ENCODE measurements at regions not wholly inside any gene's neighbourhood (a gene's known extent, or its start where the extent isn't known, plus 50 kb on each side); places are given as distances from the start of the nearest gene placed in this dataset.

DNA sequence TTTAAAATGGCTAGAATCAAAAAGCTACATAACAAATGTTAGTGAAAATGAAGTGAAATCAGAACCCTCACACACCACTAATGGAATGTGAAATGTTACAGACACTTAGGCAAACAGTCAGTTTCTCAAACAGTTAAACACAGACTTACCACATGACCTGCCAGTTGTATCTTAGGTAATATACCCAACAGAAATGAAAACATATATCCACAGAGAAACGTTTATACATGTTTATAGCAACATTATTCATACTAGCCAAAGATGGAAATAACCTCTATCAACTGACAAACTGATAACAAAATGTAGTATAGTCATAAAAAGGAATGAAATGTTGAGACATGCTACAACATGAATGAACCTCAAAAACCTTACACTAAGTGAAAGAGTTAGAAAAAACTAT lies 131.5 kb upstream of the TRPC6 start:
- H3K4me2 ChIP-seq (ENCODE audit: insufficient read depth, insufficient read length, low read length), result no peak overlapping the region
- H2BK12ac ChIP-seq (ENCODE audit: insufficient read length, low read depth, low read length), result no peak overlapping the region
- DNase-seq, result no peak
- TF ChIP-seq, protein P1, sequence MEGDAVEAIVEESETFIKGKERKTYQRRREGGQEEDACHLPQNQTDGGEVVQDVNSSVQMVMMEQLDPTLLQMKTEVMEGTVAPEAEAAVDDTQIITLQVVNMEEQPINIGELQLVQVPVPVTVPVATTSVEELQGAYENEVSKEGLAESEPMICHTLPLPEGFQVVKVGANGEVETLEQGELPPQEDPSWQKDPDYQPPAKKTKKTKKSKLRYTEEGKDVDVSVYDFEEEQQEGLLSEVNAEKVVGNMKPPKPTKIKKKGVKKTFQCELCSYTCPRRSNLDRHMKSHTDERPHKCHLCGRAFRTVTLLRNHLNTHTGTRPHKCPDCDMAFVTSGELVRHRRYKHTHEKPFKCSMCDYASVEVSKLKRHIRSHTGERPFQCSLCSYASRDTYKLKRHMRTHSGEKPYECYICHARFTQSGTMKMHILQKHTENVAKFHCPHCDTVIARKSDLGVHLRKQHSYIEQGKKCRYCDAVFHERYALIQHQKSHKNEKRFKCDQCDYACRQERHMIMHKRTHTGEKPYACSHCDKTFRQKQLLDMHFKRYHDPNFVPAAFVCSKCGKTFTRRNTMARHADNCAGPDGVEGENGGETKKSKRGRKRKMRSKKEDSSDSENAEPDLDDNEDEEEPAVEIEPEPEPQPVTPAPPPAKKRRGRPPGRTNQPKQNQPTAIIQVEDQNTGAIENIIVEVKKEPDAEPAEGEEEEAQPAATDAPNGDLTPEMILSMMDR (conservative IDR thresholded peaks at IDR 0.05), result no peak
- no peak overlapping the region for H4K91ac ChIP-seq (ENCODE audit: insufficient read length, low read depth, low read length)
- no peak overlapping the region for H2AFZ ChIP-seq (ENCODE audit: low read length)
- no peaks in the 10 kb centered on the region for H3K9me3 ChIP-seq (ENCODE audit: control insufficient read depth, low read depth, low read length)
- H3K4ac ChIP-seq (ENCODE audit: low read depth, low read length), result no peak overlapping the region
- no peak overlapping the region for H3K9ac ChIP-seq (ENCODE audit: extremely low read depth, insufficient read length, low read length)
- H3K4me1 ChIP-seq (ENCODE audit: insufficient read depth, low read length), result no peaks in the 10 kb centered on the region
- no peaks in the 10 kb centered on the region for H3K79me2 ChIP-seq (ENCODE audit: insufficient read depth, low read length)
- no peaks in the 10 kb centered on the region for H4K20me1 ChIP-seq (ENCODE audit: control insufficient read depth, insufficient read depth, insufficient read length)
- H4K8ac ChIP-seq (replicated peaks; ENCODE audit: insufficient read length, low read depth, low read length), result no peak overlapping the region
- H2BK120ac ChIP-seq (ENCODE audit: low read depth, low read length, poor library complexity, severe bottlenecking), result no peak overlapping the region
- no peak overlapping the region for H2BK15ac ChIP-seq (ENCODE audit: low read depth, low read length)
- H2BK5ac ChIP-seq (ENCODE audit: insufficient read length, low read length), result no peak overlapping the region
- peaks cover 0 to 3% of the 10 kb centered on the region in 2 experiments; a peak in 3 of 5 replicates for H3K9me3 Mint-ChIP-seq
- H3K79me1 ChIP-seq (ENCODE audit: insufficient read depth, low read depth, low read length, poor library complexity, severe bottlenecking), result no peaks in the 10 kb centered on the region
- H3K27ac ChIP-seq (ENCODE audit: insufficient read length, low read depth, low read length), result no peak overlapping the region
- no peak overlapping the region for H4K5ac ChIP-seq (ENCODE audit: insufficient read length, low read depth, low read length)
- no peak overlapping the region for H3K14ac ChIP-seq (ENCODE audit: insufficient read depth, low read length)
- no peak overlapping the region for H3T11ph ChIP-seq (ENCODE audit: low read length)
- no peak overlapping the region for H3K4me3 Mint-ChIP-seq
- H3K27me3 ChIP-seq (ENCODE audit: insufficient read depth, low read length), result no peaks in the 10 kb centered on the region
- WGBS (ENCODE audit: extremely low coverage, insufficient read length, low lambda C conversion rate), result no CpG with 5 or more reads among the region's 1 CpG
- no peak overlapping the region for H3K27ac Mint-ChIP-seq
- no peaks in the 10 kb centered on the region for H3K27me3 Mint-ChIP-seq (ENCODE audit: low read depth)
- H3K4me1 Mint-ChIP-seq, result no peaks in the 10 kb centered on the region
- H3K18ac ChIP-seq (ENCODE audit: insufficient read length, low read depth, low read length), result no peak overlapping the region
- H3K36me3 Mint-ChIP-seq (ENCODE audit: insufficient read depth in 1 of 3, low read depth in 3 of 3), result peaks cover 0 to 22% (median 6%) of the 10 kb centered on the region in 3 experiments; a peak in 5 of 7 replicates
- H2AK5ac ChIP-seq (ENCODE audit: insufficient read length, low read length), result no peak overlapping the region
- H3K23me2 ChIP-seq (ENCODE audit: insufficient read length, low read depth, low read length, poor library complexity, severe bottlenecking), result no peaks in the 10 kb centered on the region
- no peak overlapping the region for H3K56ac ChIP-seq (ENCODE audit: insufficient read length, low read depth, low read length)
- H3K23ac ChIP-seq (ENCODE audit: insufficient read length, low read depth, low read length), result no peak overlapping the region
- no peak overlapping the region for H2BK20ac ChIP-seq (ENCODE audit: low read depth, low read length, poor library complexity, severe bottlenecking)

Measured in H9 (cell line).